Hepatocyte (in vitro differentiated cells): ENCODE measurements at regions not wholly inside any gene's neighbourhood (a gene's known extent, or its start where the extent isn't known, plus 50 kb on each side); places are given as distances from the start of the nearest gene placed in this dataset.

ENCODE experiments used
- EZH2phosphoT487 ChIP-seq: fragments of 200-600 bp; sonication (generic); IDR thresholded peaks from one replicate; pipeline ENCODE4 v1.6.1; 2018; ENCODE audit warnings: antibody characterized with exemption, mild to moderate bottlenecking, low read depth, moderate library complexity; ENCODE audit not compliant: unreplicated experiment, severe bottlenecking
- TF ChIP-seq, protein P1 (sequence below): fragments of 200-600 bp; sonication (generic); IDR thresholded peaks from 2 replicates; pipeline ENCODE4 v1.5.1; 2016; ENCODE audit warnings: antibody characterized with exemption, mild to moderate bottlenecking; ENCODE audit not compliant: poor library complexity

- TF ChIP-seq, protein P1, sequence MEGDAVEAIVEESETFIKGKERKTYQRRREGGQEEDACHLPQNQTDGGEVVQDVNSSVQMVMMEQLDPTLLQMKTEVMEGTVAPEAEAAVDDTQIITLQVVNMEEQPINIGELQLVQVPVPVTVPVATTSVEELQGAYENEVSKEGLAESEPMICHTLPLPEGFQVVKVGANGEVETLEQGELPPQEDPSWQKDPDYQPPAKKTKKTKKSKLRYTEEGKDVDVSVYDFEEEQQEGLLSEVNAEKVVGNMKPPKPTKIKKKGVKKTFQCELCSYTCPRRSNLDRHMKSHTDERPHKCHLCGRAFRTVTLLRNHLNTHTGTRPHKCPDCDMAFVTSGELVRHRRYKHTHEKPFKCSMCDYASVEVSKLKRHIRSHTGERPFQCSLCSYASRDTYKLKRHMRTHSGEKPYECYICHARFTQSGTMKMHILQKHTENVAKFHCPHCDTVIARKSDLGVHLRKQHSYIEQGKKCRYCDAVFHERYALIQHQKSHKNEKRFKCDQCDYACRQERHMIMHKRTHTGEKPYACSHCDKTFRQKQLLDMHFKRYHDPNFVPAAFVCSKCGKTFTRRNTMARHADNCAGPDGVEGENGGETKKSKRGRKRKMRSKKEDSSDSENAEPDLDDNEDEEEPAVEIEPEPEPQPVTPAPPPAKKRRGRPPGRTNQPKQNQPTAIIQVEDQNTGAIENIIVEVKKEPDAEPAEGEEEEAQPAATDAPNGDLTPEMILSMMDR = no peak
- no peak for TF ChIP-seq EZH2phosphoT487
Observed at GRCh38 chr9:82057805-82058204, 69.2 kb downstream of the SPATA31D1 start.
